SU-DHL-6 (cell line): ENCODE measurements at regions not wholly inside any gene's neighbourhood (a gene's known extent, or its start where the extent isn't known, plus 50 kb on each side); places are given as distances from the start of the nearest gene placed in this dataset.

ENCODE experiments used
- H2AFZ ChIP-seq: fragments of 200-600 bp; sonication (generic); 2 replicates; pipeline ENCODE4 v1.6.1; 2014; ENCODE audit warnings: low read depth, mild to moderate bottlenecking, moderate library complexity, mixed read lengths, antibody characterized with exemption, low read length; ENCODE audit not compliant: severe bottlenecking
- H3F3A ChIP-seq: fragments of 200-600 bp; shearing (Covaris generic); 2 replicates; pipeline ENCODE4 v1.6.0; 2016; ENCODE audit warnings: antibody characterized with exemption, mild to moderate bottlenecking; ENCODE audit not compliant: insufficient read depth
- H3K27ac ChIP-seq: fragments of 200-600 bp; sonication (generic); 2 replicates; pipeline ENCODE4 v1.5.1; 2016; ENCODE audit warnings: low read depth, mild to moderate bottlenecking, low read length, moderate library complexity, mixed read lengths
- H3K27me3 ChIP-seq: fragments of 200-600 bp; sonication (generic), shearing (Covaris generic); 2 replicates; pipeline ENCODE4 v1.6.0; 2014; ENCODE audit warnings: mild to moderate bottlenecking, low read length
- H3K36me3 ChIP-seq: fragments of 200-600 bp; sonication (generic); 2 replicates; pipeline ENCODE4 v1.6.1; 2014; ENCODE audit warnings: mild to moderate bottlenecking, low read length, mixed read lengths
- H3K4me2 ChIP-seq: fragments of 300-600, 200-600 bp; shearing (Covaris generic), sonication (generic); 2 replicates; pipeline ENCODE4 v1.6.0; 2014; ENCODE audit warnings: low read length, low read depth, mild to moderate bottlenecking; ENCODE audit not compliant: poor library complexity, severe bottlenecking
- H3K4me3 ChIP-seq: fragments of 200-600 bp; sonication (generic); 2 replicates; pipeline ENCODE4 v1.5.1; 2014; ENCODE audit warnings: antibody characterized with exemption, low read length, mild to moderate bottlenecking, mixed read lengths; ENCODE audit not compliant: insufficient read depth, poor library complexity, severe bottlenecking
- H3K79me2 ChIP-seq: fragments of 200-600 bp; sonication (generic); 2 replicates; pipeline ENCODE4 v1.6.1; 2014; ENCODE audit warnings: mild to moderate bottlenecking, low read length, moderate library complexity; ENCODE audit not compliant: insufficient read depth
- H3K9ac ChIP-seq: fragments of 200-600 bp; sonication (generic); 2 replicates; pipeline ENCODE4 v1.7.0; 2014; ENCODE audit warnings: mild to moderate bottlenecking, low read length
- H3K9me2 ChIP-seq: fragments of 200-600 bp; sonication (generic); replicated peaks from 2 replicates; pipeline ENCODE4 v1.6.1; 2014; ENCODE audit warnings: low read length; ENCODE audit not compliant: insufficient read depth
- H3K9me3 ChIP-seq: fragments of 200-600 bp; sonication (generic); 2 replicates; pipeline ENCODE4 v1.6.1; 2014; ENCODE audit warnings: low read length, mixed read lengths; ENCODE audit not compliant: insufficient read depth
- H4K20me1 ChIP-seq: fragments of 200-600 bp; sonication (generic); 2 replicates; pipeline ENCODE4 v1.6.1; 2014; ENCODE audit warnings: low read depth, mild to moderate bottlenecking, antibody characterized with exemption, low read length, moderate library complexity, mixed read lengths
- CTCF ChIP-seq: fragments of 200-600 bp; sonication (generic); IDR thresholded peaks from one replicate; pipeline ENCODE4 v1.5.1; 2017; ENCODE audit warnings: antibody characterized with exemption, mild to moderate bottlenecking, low read length, moderate library complexity; ENCODE audit not compliant: insufficient read depth, poor library complexity, severe bottlenecking
- EZH2phosphoT487 ChIP-seq: fragments of 200-600 bp; sonication (generic), shearing (Covaris generic); conservative IDR thresholded peaks from 2 replicates; pipeline ENCODE4 v1.6.1; 2018; ENCODE audit warnings: mild to moderate bottlenecking, antibody characterized with exemption, low read length, moderate library complexity, mixed read lengths

GRCh38 chr1:182217071-182217470, 155.6 kb upstream of the ZNF648 start:
- TF ChIP-seq EZH2phosphoT487 = no peak
- TF ChIP-seq CTCF = no peak
- Histone ChIP-seq H3K9me2 (no peaks in the 10 kb centered on the region), H3K9ac (no peak overlapping the region), H3K27me3 (no peaks in the 10 kb centered on the region), H3K27ac (no peak overlapping the region), H2AFZ (no peak overlapping the region), H3K4me2 (no peak overlapping the region), H3K79me2 (no peaks in the 10 kb centered on the region), H3K9me3 (no peaks in the 10 kb centered on the region), H4K20me1 (no peaks in the 10 kb centered on the region), H3K4me3 (no peak overlapping the region), H3K36me3 (no peaks in the 10 kb centered on the region), H3F3A (no peaks in the 10 kb centered on the region)

- Histone ChIP-seq H3K79me2 (no peaks in the 10 kb centered on the region), H3K9me3 (no peaks in the 10 kb centered on the region), H3K9ac (no peak overlapping the region), H3K9me2 (no peaks in the 10 kb centered on the region), H3K27me3 (no peaks in the 10 kb centered on the region), H3F3A (no peaks in the 10 kb centered on the region), H4K20me1 (no peaks in the 10 kb centered on the region), H3K36me3 (no peaks in the 10 kb centered on the region), H3K27ac (no peak overlapping the region), H3K4me2 (no peak overlapping the region), H3K4me3 (no peak overlapping the region), H2AFZ (no peak overlapping the region)
- no peak for TF ChIP-seq EZH2phosphoT487
- no peak for TF ChIP-seq CTCF
Measured at GRCh38 chr1:182215764-182216163, 154.3 kb upstream of the ZNF648 start.

- Histone ChIP-seq H3K4me2 (no peak overlapping the region), H3K4me3 (no peak overlapping the region), H3K27me3 (no peaks in the 10 kb centered on the region), H3K27ac (no peak overlapping the region), H4K20me1 (no peaks in the 10 kb centered on the region), H3F3A (no peaks in the 10 kb centered on the region), H3K9me3 (no peaks in the 10 kb centered on the region), H3K36me3 (no peaks in the 10 kb centered on the region), H2AFZ (no peak overlapping the region), H3K9me2 (no peaks in the 10 kb centered on the region), H3K9ac (no peak overlapping the region), H3K79me2 (no peaks in the 10 kb centered on the region)
- TF ChIP-seq CTCF = no peak
- no peak for TF ChIP-seq EZH2phosphoT487
Measured at GRCh38 chr1:182213163-182213562, 151.7 kb upstream of the ZNF648 start.

- Histone ChIP-seq H3K79me2 (no peaks in the 10 kb centered on the region), H3K4me3 (no peak overlapping the region), H3F3A (no peaks in the 10 kb centered on the region), H3K36me3 (no peaks in the 10 kb centered on the region), H3K9me2 (no peaks in the 10 kb centered on the region), H3K9me3 (no peaks in the 10 kb centered on the region), H3K27me3 (no peaks in the 10 kb centered on the region), H3K9ac (no peak overlapping the region), H3K27ac (no peak overlapping the region), H3K4me2 (no peak overlapping the region), H2AFZ (no peak overlapping the region), H4K20me1 (no peaks in the 10 kb centered on the region)
- TF ChIP-seq CTCF (no peak), EZH2phosphoT487 (no peak)
Measured at GRCh38 chr1:182211386-182211785, 149.9 kb upstream of the ZNF648 start.
